Prostate gland (tissue), 2 donors: ENCODE measurements at regions not wholly inside any gene's neighbourhood (a gene's known extent, or its start where the extent isn't known, plus 50 kb on each side); places are given as distances from the start of the nearest gene placed in this dataset.

Experiments used
- DNase-seq: peaks from one replicate; pipeline ENCODE4 v3.0.0-alpha.2; 2019; ENCODE audit warnings: low spot score
- H3K27ac ChIP-seq, 2 donors: fragments of 200-600 bp; sonication (generic); 2 replicates each; pipeline ENCODE4 v1.5.1; 2017 to 2019
- H3K27me3 ChIP-seq: fragments of 200-600 bp; sonication (generic); replicated peaks from 2 replicates; pipeline ENCODE4 v1.5.1; 2019; ENCODE audit not compliant: insufficient read depth
- H3K36me3 ChIP-seq, 2 donors: fragments of 200-600 bp; sonication (generic); 1 replicate in 1 of 2; 2 replicates in 1 of 2; pipeline versions ENCODE4 v1.5.1 to v1.8.1; 2017 to 2019
- H3K4me1 ChIP-seq: fragments of 200-600 bp; sonication (generic); replicated peaks from 2 replicates; pipeline ENCODE4 v1.5.1; 2019
- H3K4me3 ChIP-seq, 2 donors: fragments of 200-600 bp; sonication (generic); 2 replicates each; pipeline ENCODE4 v1.5.1; 2017 to 2019
- H3K9me3 ChIP-seq: fragments of 200-600 bp; sonication (generic); 2 replicates; pipeline ENCODE4 v1.5.1; 2017
- POLR2A ChIP-seq: fragments of 450-650 bp; IDR thresholded peaks from one replicate; pipeline ENCODE4 v1.6.1; 2016; ENCODE audit warnings: antibody characterized with exemption, mild to moderate bottlenecking
- POLR2AphosphoS5 ChIP-seq: sonication (generic); formaldehyde crosslinking; IDR thresholded peaks from one replicate; pipeline ENCODE4 v1.6.1; 2017; ENCODE audit warnings: antibody characterized with exemption
- WGBS: methylation state at CpG from one replicate; pipeline ENCODE4 v1.1.5; 2018; 5-methylcytosine and 5-hydroxymethylcytosine counted together
- intact Hi-C: fragments of 100-400 bp; cut with DNase I; formaldehyde crosslinking; loops from one replicate; pipeline ENCODE4 v1.14.2; 2022
- TF ChIP-seq, protein P1 (sequence below), 4 experiments: fragments of 200-600 bp in 2 of 4; fragments of 450-650 bp in 2 of 4; sonication (generic) in 2 of 4; IDR thresholded peaks; 1 replicate in 3 of 4; 2 replicates in 1 of 4; pipeline ENCODE4 v1.5.1; 2016 to 2019; ENCODE audit warnings: antibody characterized with exemption in 4 of 4, mild to moderate bottlenecking in 2 of 4, moderate library complexity in 2 of 4

DNA sequence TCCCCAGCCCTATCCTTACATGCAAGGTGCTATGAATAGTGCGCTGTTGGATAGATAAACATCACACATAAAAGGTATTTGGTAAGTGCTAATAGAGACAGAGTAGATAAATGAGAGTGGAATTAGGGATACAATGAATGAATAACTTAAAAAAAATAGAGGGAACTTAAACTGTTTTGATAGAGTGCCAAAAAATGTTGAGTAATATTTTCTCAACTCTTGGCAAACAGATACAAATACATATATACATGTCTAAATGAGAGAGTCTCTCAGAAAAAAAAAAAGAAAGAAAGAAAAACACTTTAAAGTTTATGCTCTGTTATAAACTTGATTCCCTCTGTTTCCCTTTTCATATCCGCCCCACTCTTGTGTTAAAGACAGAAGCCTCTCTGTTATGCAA, 667.4 kb downstream of the ROBO2 start:
- H3K27me3 ChIP-seq = no peaks in the 10 kb centered on the region
- H3K27ac ChIP-seq = no peak overlapping the region
- no peak for DNase-seq
- TF ChIP-seq POLR2A (no peak), POLR2AphosphoS5 (no peak)
- TF ChIP-seq, protein P1, sequence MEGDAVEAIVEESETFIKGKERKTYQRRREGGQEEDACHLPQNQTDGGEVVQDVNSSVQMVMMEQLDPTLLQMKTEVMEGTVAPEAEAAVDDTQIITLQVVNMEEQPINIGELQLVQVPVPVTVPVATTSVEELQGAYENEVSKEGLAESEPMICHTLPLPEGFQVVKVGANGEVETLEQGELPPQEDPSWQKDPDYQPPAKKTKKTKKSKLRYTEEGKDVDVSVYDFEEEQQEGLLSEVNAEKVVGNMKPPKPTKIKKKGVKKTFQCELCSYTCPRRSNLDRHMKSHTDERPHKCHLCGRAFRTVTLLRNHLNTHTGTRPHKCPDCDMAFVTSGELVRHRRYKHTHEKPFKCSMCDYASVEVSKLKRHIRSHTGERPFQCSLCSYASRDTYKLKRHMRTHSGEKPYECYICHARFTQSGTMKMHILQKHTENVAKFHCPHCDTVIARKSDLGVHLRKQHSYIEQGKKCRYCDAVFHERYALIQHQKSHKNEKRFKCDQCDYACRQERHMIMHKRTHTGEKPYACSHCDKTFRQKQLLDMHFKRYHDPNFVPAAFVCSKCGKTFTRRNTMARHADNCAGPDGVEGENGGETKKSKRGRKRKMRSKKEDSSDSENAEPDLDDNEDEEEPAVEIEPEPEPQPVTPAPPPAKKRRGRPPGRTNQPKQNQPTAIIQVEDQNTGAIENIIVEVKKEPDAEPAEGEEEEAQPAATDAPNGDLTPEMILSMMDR (IDR thresholded peaks at IDR 0.05) = no peak
- H3K9me3 ChIP-seq = no peaks in the 10 kb centered on the region
- intact Hi-C loops = no loop called here
- H3K4me1 ChIP-seq = no peaks in the 10 kb centered on the region
- 62% methylated on average over 2 of the region's 2 CpGs for WGBS
- H3K4me3 ChIP-seq = no peak overlapping the region
- no peaks in the 10 kb centered on the region for H3K36me3 ChIP-seq

DNA sequence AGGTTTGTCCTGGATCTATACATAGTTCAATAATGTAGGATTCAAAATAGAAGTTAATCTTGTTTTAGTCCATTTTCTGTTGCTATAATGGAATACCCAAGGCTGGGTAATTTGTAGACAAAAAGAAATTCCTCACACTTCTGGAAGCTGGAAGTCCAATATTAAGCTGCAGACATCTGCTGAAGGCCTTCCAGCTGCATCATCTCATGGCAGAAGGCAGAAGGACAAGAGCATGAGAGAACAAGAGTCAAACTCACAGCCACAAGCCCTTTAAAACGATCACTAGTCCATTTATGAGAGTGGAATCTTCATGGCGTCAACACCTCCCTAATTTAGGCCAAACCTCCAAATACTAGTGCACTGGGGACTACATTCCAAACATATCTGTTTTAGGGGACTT, 669.3 kb downstream of the ROBO2 start:
- 70% methylated on average over 2 of the region's 2 CpGs for WGBS
- Histone ChIP-seq H3K27me3 (no peaks in the 10 kb centered on the region), H3K9me3 (no peaks in the 10 kb centered on the region), H3K27ac (no peak overlapping the region), H3K4me1 (no peaks in the 10 kb centered on the region), H3K4me3 (no peak overlapping the region), H3K36me3 (no peaks in the 10 kb centered on the region)
- TF ChIP-seq POLR2AphosphoS5 = no peak
- TF ChIP-seq, protein P1 (IDR thresholded peaks at IDR 0.05) = no peak
- TF ChIP-seq POLR2A = no peak
- intact Hi-C loops = no loop called here
- no peak for DNase-seq

DNA sequence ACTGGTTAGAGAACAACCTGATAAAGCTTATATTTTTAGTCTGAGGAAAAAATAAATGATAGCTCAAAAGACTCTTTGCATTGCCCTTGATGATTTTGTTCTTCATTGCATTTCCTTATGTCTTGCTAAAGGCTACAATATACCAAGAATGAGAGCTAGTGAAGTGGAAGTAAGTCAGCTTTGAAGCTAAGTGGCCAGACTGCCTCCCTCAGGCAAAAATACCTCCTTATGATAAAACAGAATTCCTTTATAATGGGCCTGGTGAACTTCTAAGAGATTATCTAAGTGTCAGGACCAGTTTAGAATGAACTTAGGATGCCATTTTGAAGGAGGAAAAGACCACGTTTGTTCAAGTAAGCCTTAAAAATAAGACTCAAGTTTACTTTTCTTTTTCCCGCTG, 678.4 kb downstream of the ROBO2 start:
- no peak for TF ChIP-seq POLR2A
- TF ChIP-seq, protein P1 (IDR thresholded peaks at IDR 0.05) = no peak
- TF ChIP-seq POLR2AphosphoS5 = no peak

DNA sequence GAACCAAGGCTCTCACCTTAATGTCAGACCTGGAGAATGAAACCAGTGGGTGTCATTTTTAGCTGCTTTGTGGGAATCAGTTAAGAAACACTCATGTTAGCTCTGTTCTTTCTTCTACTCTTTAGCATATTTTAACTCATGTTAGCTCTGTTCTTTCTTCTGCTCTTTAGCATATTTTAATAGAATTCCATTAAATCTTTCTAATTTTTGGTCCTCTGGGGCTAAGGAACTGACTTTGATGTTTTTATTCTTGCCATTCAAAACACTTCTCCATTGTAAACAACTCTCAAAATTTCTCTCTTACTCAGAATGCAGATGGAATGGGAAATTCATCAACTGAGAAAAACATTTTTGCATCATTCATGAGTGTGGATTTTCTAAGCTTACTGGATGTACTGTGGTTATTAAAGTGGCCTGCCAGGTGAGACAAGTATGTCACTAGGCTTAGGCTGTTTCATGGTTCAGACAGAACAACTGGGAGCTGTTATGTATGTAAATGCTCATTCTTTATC, 680.6 kb downstream of the ROBO2 start:
- no peak for DNase-seq
- H3K9me3 ChIP-seq = no peaks in the 10 kb centered on the region
- H3K27me3 ChIP-seq = no peaks in the 10 kb centered on the region
- no peaks in the 10 kb centered on the region for H3K36me3 ChIP-seq
- no peaks in the 10 kb centered on the region for H3K4me1 ChIP-seq
- no peak for TF ChIP-seq POLR2A
- TF ChIP-seq, protein P1 (IDR thresholded peaks at IDR 0.05) = no peak
- TF ChIP-seq POLR2AphosphoS5 = no peak
- no peak overlapping the region for H3K4me3 ChIP-seq
- H3K27ac ChIP-seq = no peak overlapping the region
- intact Hi-C loops = no loop called here

More for the DNA sequence above, 678.4 kb downstream of the ROBO2 start:
- Histone ChIP-seq H3K4me1 (no peaks in the 10 kb centered on the region), H3K36me3 (no peaks in the 10 kb centered on the region), H3K4me3 (no peak overlapping the region), H3K27me3 (no peaks in the 10 kb centered on the region), H3K27ac (no peak overlapping the region), H3K9me3 (no peaks in the 10 kb centered on the region)
- 33% methylated on average over 2 of the region's 2 CpGs for WGBS
- intact Hi-C loops = no loop called here
- no peak for DNase-seq

DNA sequence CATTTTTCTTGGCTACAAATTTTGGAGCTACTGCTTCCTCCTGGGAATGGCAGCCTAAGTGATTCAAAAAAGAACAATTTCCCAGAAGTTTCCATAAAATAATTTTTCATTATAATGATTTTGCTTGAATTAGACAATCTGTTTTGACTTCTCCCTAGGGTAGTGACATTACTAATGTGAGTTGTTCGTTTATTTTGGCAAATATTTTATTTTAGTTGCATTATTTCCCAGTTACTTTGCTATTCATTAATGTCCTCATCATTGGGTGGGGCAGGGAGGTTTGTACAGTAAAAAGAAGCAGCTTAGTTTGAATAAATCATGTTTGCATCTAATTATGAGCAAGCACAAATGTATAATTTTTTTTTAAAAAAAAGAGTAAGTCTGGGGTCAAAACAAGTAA, 686.6 kb downstream of the ROBO2 start:
- Histone ChIP-seq H3K27me3 (no peaks in the 10 kb centered on the region), H3K4me1 (no peaks in the 10 kb centered on the region), H3K27ac (no peak overlapping the region), H3K4me3 (no peak overlapping the region), H3K9me3 (no peaks in the 10 kb centered on the region), H3K36me3 (no peaks in the 10 kb centered on the region)
- intact Hi-C loops = no loop called here
- no peak for DNase-seq
- WGBS = 41% methylated on average over 1 of the region's 1 CpG
- TF ChIP-seq POLR2AphosphoS5 = no peak
- no peak for TF ChIP-seq POLR2A
- TF ChIP-seq, protein P1 (IDR thresholded peaks at IDR 0.05) = no peak
